OCI-LY7 (cell line): ENCODE measurements at regions not wholly inside any gene's neighbourhood (a gene's known extent, or its start where the extent isn't known, plus 50 kb on each side); places are given as distances from the start of the nearest gene placed in this dataset.

ENCODE experiments used
- BruUV-seq: library from RNA; stranded (reverse); fragments of 400-500 nt; replicated peaks from 2 replicates; lab custom pipeline; 2021; lab: Mats Ljungman, UMichigan
- CTCF ChIA-PET: fragments of 300-600 bp; sonication (Branson Sonifier 250); formaldehyde crosslinking; loops from one replicate; lab custom pipeline; 2022; ENCODE audit warnings: antibody characterized with exemption; ENCODE audit not compliant: unreplicated experiment; lab: Charles Lee
- POLR2A ChIA-PET: fragments of 300-600 bp; sonication (Branson Sonifier 250); formaldehyde crosslinking; loops from one replicate; lab custom pipeline; 2022; ENCODE audit warnings: antibody characterized with exemption; lab: Charles Lee
- DNase-seq: peaks from one replicate; pipeline ENCODE4 v3.0.0-alpha.2; 2015; ENCODE audit warnings: low spot score
- H2AFZ ChIP-seq: fragments of 200-600 bp; sonication (generic), shearing (Covaris generic); 2 replicates; pipeline ENCODE4 v1.6.1; 2014; ENCODE audit warnings: mild to moderate bottlenecking, antibody characterized with exemption, low read length, moderate library complexity
- H3K27ac ChIP-seq: fragments of 200-600 bp; sonication (generic); 2 replicates; pipeline ENCODE4 v1.5.1; 2014; ENCODE audit warnings: mixed run types, low read depth, mild to moderate bottlenecking, moderate library complexity, low read length, inconsistent platforms; ENCODE audit not compliant: poor library complexity, severe bottlenecking
- H3K36me3 ChIP-seq: fragments of 200-600 bp; sonication (generic); 2 replicates; pipeline ENCODE4 v1.6.1; 2014; ENCODE audit warnings: mild to moderate bottlenecking, antibody characterized with exemption, low read length, moderate library complexity, mixed read lengths; ENCODE audit not compliant: insufficient read depth
- H3K4me1 ChIP-seq: fragments of 200-600 bp; sonication (generic); 2 replicates; pipeline ENCODE4 v1.5.1; 2014; ENCODE audit warnings: mild to moderate bottlenecking, low read length; ENCODE audit not compliant: insufficient read depth, poor library complexity, severe bottlenecking
- H3K4me2 ChIP-seq: fragments of 200-600 bp; sonication (generic); 2 replicates; pipeline ENCODE4 v1.6.1; 2014; ENCODE audit warnings: mild to moderate bottlenecking, low read length
- H3K4me3 ChIP-seq: fragments of 200-600 bp; sonication (generic); 2 replicates; pipeline ENCODE4 v1.5.1; 2014; ENCODE audit warnings: mild to moderate bottlenecking, low read depth, low read length; ENCODE audit not compliant: poor library complexity, severe bottlenecking
- H3K79me2 ChIP-seq: fragments of 200-600 bp; sonication (generic); 2 replicates; pipeline ENCODE4 v1.6.1; 2016; ENCODE audit warnings: low read depth, mild to moderate bottlenecking, low read length, moderate library complexity, mixed read lengths; ENCODE audit not compliant: insufficient read depth
- H3K9me2 ChIP-seq: fragments of 200-600 bp; sonication (generic); 2 replicates; pipeline ENCODE4 v1.6.1; 2016; ENCODE audit warnings: mild to moderate bottlenecking, low read length, mixed read lengths; ENCODE audit not compliant: insufficient read depth
- H3K9me3 ChIP-seq: fragments of 200-600 bp; sonication (generic); 2 replicates; pipeline ENCODE4 v1.6.1; 2014; ENCODE audit warnings: mild to moderate bottlenecking, mixed run types, low read length, mixed read lengths
- H4K20me1 ChIP-seq: fragments of 200-600 bp; sonication (generic); 2 replicates; pipeline ENCODE4 v1.6.1; 2014; ENCODE audit warnings: mild to moderate bottlenecking, antibody characterized with exemption, low read length, moderate library complexity, mixed read lengths; ENCODE audit not compliant: insufficient read depth
- CTCF ChIP-seq: fragments of 200-600 bp; sonication (generic); conservative IDR thresholded peaks from 2 replicates; pipeline ENCODE4 v1.5.1; 2014; ENCODE audit warnings: mild to moderate bottlenecking, antibody characterized with exemption, low read length, moderate library complexity, mixed read lengths
- EZH2phosphoT487 ChIP-seq: fragments of 200-600 bp; sonication (generic); IDR thresholded peaks from 2 replicates; pipeline ENCODE4 v1.6.1; 2018; ENCODE audit warnings: low read depth, borderline replicate concordance, mild to moderate bottlenecking, mixed run types, antibody characterized with exemption, low read length, moderate library complexity, mixed read lengths
- intact Hi-C: fragments of 100-400 bp; cut with micrococcal nuclease; formaldehyde crosslinking; loops from one replicate; pipeline ENCODE4 v1.10.0; 2022; ENCODE audit not compliant: unreplicated experiment

GRCh38 chr2:83594241-83595120 is 864.6 kb downstream of the SUCLG1 start:
- H3K9me2 ChIP-seq, result no peaks in the 10 kb centered on the region
- DNase-seq, result no peak
- intact Hi-C loops, result no loop called here
- no peaks in the 10 kb centered on the region for H3K9me3 ChIP-seq
- no peaks in the 10 kb centered on the region for H3K79me2 ChIP-seq
- H3K4me2 ChIP-seq, result no peak overlapping the region
- no peak for TF ChIP-seq EZH2phosphoT487
- no peak for TF ChIP-seq CTCF
- no peak overlapping the region for H2AFZ ChIP-seq
- ChIA-PET CTCF (no interaction called here), POLR2A (no interaction called here)
- no TSS peak for BruUV-seq
- no peak overlapping the region for H3K4me3 ChIP-seq
- no peaks in the 10 kb centered on the region for H4K20me1 ChIP-seq
- no peak overlapping the region for H3K27ac ChIP-seq
- H3K36me3 ChIP-seq, result no peaks in the 10 kb centered on the region
- H3K4me1 ChIP-seq, result no peaks in the 10 kb centered on the region

GRCh38 chr2:83587309-83587708 is 871.8 kb downstream of the SUCLG1 start:
- Histone ChIP-seq H3K4me2 (no peak overlapping the region), H3K9me2 (no peaks in the 10 kb centered on the region), H2AFZ (no peak overlapping the region), H3K4me1 (no peaks in the 10 kb centered on the region), H3K9me3 (no peaks in the 10 kb centered on the region), H3K36me3 (no peaks in the 10 kb centered on the region), H4K20me1 (no peaks in the 10 kb centered on the region), H3K27ac (no peak overlapping the region), H3K79me2 (no peaks in the 10 kb centered on the region), H3K4me3 (no peak overlapping the region)
- DNase-seq, result no peak
- intact Hi-C loops, result no loop called here
- BruUV-seq, result no TSS peak
- POLR2A ChIA-PET, result no interaction called here
- CTCF ChIA-PET, result no interaction called here
- TF ChIP-seq CTCF, result no peak
- TF ChIP-seq EZH2phosphoT487, result no peak

GRCh38 chr2:83585250-83585649 is 873.8 kb downstream of the SUCLG1 start:
- Histone ChIP-seq H3K4me2 (no peak overlapping the region), H3K79me2 (no peaks in the 10 kb centered on the region), H3K4me1 (no peaks in the 10 kb centered on the region), H3K9me3 (no peaks in the 10 kb centered on the region), H3K27ac (no peak overlapping the region), H3K9me2 (no peaks in the 10 kb centered on the region), H3K36me3 (no peaks in the 10 kb centered on the region), H2AFZ (no peak overlapping the region), H3K4me3 (no peak overlapping the region), H4K20me1 (no peaks in the 10 kb centered on the region)
- ChIA-PET CTCF (no interaction called here), POLR2A (no interaction called here)
- BruUV-seq, result no TSS peak
- TF ChIP-seq CTCF, result no peak
- no peak for TF ChIP-seq EZH2phosphoT487
- no peak for DNase-seq
- intact Hi-C loops, result no loop called here
